Tibial nerve (tissue), 4 donors: ENCODE measurements at regions not wholly inside any gene's neighbourhood (a gene's known extent, or its start where the extent isn't known, plus 50 kb on each side); places are given as distances from the start of the nearest gene placed in this dataset.
"Not testable (repeated sequence)": the region's sequence is repeated elsewhere in the genome, so short reads cannot be mapped to it uniquely, and the experiment has no call there.

Experiments
- DNase-seq, 2 donors: peaks; one replicate each; pipeline ENCODE4 v3.0.0-alpha.2; 2019; ENCODE audit warnings: low spot score in 2 of 2
- H3K27ac ChIP-seq, 4 donors: fragments of 200-600 bp; sonication (generic) in 3 of 4; one replicate each; pipeline ENCODE4 v1.5.1; 2017 to 2019; ENCODE audit warnings: mild to moderate bottlenecking in 1 of 4
- H3K27me3 ChIP-seq, 2 donors: fragments of 200-600 bp; sonication (generic) in 1 of 2; one replicate each; pipeline versions ENCODE4 v1.5.1 to v1.6.0; 2017 to 2019
- H3K36me3 ChIP-seq, 3 donors: fragments of 200-600 bp; sonication (generic); one replicate each; pipeline ENCODE4 v1.5.1; 2018 to 2019
- H3K4me1 ChIP-seq, 4 donors: fragments of 200-600 bp; sonication (generic) in 3 of 4; one replicate each; pipeline ENCODE4 v1.5.1; 2017 to 2019
- H3K4me3 ChIP-seq, 4 donors: fragments of 200-600 bp; sonication (generic) in 3 of 4; one replicate each; pipeline ENCODE4 v1.5.1; 2017 to 2019; ENCODE audit warnings: mild to moderate bottlenecking in 1 of 4, moderate library complexity in 1 of 4
- H3K9me3 ChIP-seq, 4 donors: fragments of 200-600 bp; sonication (generic) in 3 of 4; one replicate each; pipeline ENCODE4 v1.5.1; 2017 to 2019
- CTCF ChIP-seq, 5 experiments: fragments of 200-600 bp in 3 of 5; fragments of 450-650 bp in 2 of 5; sonication (generic) in 3 of 5; IDR thresholded peaks; one replicate each; pipeline ENCODE4 v1.5.1; 2016 to 2019; ENCODE audit warnings: antibody characterized with exemption in 5 of 5, mild to moderate bottlenecking in 3 of 5, moderate library complexity in 2 of 5
- EP300 ChIP-seq, 2 donors: sonication (generic); formaldehyde crosslinking; IDR thresholded peaks; one replicate each; pipeline ENCODE4 v1.6.1; 2017; ENCODE audit warnings: antibody characterized with exemption in 2 of 2, mild to moderate bottlenecking in 1 of 2
- POLR2A ChIP-seq, 2 donors: fragments of 450-650 bp; IDR thresholded peaks; one replicate each; pipeline ENCODE4 v1.6.1; 2017; ENCODE audit warnings: antibody characterized with exemption in 2 of 2, mild to moderate bottlenecking in 2 of 2, moderate library complexity in 2 of 2
- WGBS, 2 donors: methylation state at CpG; one replicate each; pipeline ENCODE4 v1.1.5; 2018; 5-methylcytosine and 5-hydroxymethylcytosine counted together

- not testable (repeated sequence) for H3K27me3 ChIP-seq, H3K4me1 ChIP-seq, H3K27ac ChIP-seq, H3K9me3 ChIP-seq, H3K4me3 ChIP-seq, DNase-seq, H3K36me3 ChIP-seq
- 90 to 91% methylated on average over 4 to 5 of the region's 6 CpGs for WGBS, 2 donors
These were observed 174.8 kb downstream of the COL12A1 start for GRCh38 chr6:75031102-75031501.

DNA sequence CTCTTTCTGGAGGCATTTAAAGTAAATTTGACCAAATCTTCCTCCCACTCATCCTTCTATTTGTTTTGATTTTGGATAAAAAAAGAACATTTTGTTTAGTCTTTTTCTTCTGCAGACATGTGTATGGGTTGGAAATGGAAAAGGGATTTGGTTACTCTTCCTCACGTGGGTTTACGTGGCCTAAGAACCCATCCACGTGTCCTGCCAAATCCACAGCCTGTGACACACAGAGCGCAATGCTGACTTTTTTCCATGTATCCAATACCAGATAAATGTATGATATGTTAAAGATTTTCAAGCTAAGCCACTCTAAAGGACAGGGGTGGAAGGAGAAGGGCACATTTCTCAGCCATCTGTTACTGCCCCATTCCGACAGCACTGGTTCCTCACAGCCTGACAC is 176.5 kb downstream of the COL12A1 start:
- WGBS, 2 donors = 76 to 85% methylated on average over 5 of the region's 5 CpGs
- TF ChIP-seq CTCF (IDR thresholded peaks at IDR 0.05) (no peak), POLR2A (IDR thresholded peaks at IDR 0.05) (no peak), EP300 (IDR thresholded peaks at IDR 0.05) (no peak)
- no peak overlapping the region for H3K27ac ChIP-seq
- H3K27me3 ChIP-seq = no peaks in the 10 kb centered on the region
- H3K4me1 ChIP-seq = peaks cover 0 to 7% (median 0%) of the 10 kb centered on the region in 4 donors
- no peaks in the 10 kb centered on the region for H3K9me3 ChIP-seq
- H3K36me3 ChIP-seq = no peaks in the 10 kb centered on the region
- no peak for DNase-seq
- no peak overlapping the region for H3K4me3 ChIP-seq

DNA sequence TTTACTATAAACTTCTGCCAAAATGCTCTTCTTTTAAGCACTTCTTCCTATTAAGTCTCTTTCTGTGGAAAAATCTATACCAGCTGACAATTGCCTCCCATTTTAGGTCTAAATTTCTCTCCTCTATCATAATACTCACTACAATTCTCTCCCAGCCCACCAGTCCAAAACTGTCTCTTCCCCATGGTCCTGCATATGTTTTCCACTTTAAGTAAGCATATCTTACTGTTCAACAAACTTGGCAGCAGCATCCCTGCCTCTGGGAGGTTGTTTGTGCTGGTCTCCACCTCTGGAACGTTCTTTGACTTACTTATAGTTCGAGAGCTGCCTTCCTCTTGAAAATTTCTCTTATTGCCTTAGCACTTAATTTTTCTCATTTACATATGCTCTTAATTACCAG is 180.5 kb downstream of the COL12A1 start:
- H3K4me3 ChIP-seq = no peak overlapping the region
- DNase-seq = no peak
- no peaks in the 10 kb centered on the region for H3K27me3 ChIP-seq
- H3K4me1 ChIP-seq = peaks cover 0 to 7% (median 0%) of the 10 kb centered on the region in 4 donors
- no peak overlapping the region for H3K27ac ChIP-seq
- H3K36me3 ChIP-seq = no peaks in the 10 kb centered on the region
- no peak for TF ChIP-seq CTCF (IDR thresholded peaks at IDR 0.05)
- TF ChIP-seq EP300 (IDR thresholded peaks at IDR 0.05) = no peak
- TF ChIP-seq POLR2A (IDR thresholded peaks at IDR 0.05) = no peak
- WGBS, 2 donors = 44 to 60% methylated on average over 2 of the region's 2 CpGs
- H3K9me3 ChIP-seq = no peaks in the 10 kb centered on the region

GRCh38 chr6:75024828-75025227 is 181.0 kb downstream of the COL12A1 start:
- no peaks in the 10 kb centered on the region for H3K36me3 ChIP-seq
- H3K27ac ChIP-seq = no peak overlapping the region
- no peak overlapping the region for H3K4me3 ChIP-seq
- H3K27me3 ChIP-seq = no peaks in the 10 kb centered on the region
- DNase-seq = no peak
- peaks cover 0 to 7% (median 0%) of the 10 kb centered on the region in 4 donors for H3K4me1 ChIP-seq
- 34 to 44% methylated on average over 1 of the region's 1 CpG for WGBS, 2 donors
- TF ChIP-seq CTCF (IDR thresholded peaks at IDR 0.05) = no peak
- no peak for TF ChIP-seq EP300 (IDR thresholded peaks at IDR 0.05)
- no peak for TF ChIP-seq POLR2A (IDR thresholded peaks at IDR 0.05)
- H3K9me3 ChIP-seq = no peaks in the 10 kb centered on the region

GRCh38 chr6:75023634-75024033 is 182.2 kb downstream of the COL12A1 start:
- TF ChIP-seq CTCF (IDR thresholded peaks at IDR 0.05) (no peak), EP300 (IDR thresholded peaks at IDR 0.05) (no peak), POLR2A (IDR thresholded peaks at IDR 0.05) (no peak)
- H3K36me3 ChIP-seq = no peaks in the 10 kb centered on the region
- H3K4me3 ChIP-seq = no peak overlapping the region
- no peaks in the 10 kb centered on the region for H3K27me3 ChIP-seq
- peaks cover 0 to 7% (median 0%) of the 10 kb centered on the region in 4 donors for H3K4me1 ChIP-seq
- peaks cover 0 to 3% (median 0%) of the 10 kb centered on the region in 4 donors for H3K9me3 ChIP-seq
- no peak overlapping the region for H3K27ac ChIP-seq
- DNase-seq = no peak

DNA sequence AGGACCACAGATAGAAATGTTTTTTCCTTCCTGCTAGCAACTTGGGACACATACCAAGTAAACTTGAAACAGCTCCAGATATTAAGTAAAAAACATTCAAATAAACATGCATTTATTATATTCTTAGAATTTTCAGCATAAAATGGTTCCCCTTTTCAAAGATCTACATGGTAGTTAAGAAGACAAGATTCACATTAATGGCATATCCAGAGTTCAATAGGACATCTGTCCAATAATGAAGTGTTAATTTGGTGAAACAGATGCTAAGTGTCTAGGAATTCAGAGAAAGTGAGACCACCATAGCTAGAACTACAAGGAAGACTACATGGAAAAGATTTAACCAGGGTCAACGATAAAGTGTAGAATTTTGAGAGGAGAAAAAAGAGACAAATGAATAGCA is 184.9 kb downstream of the COL12A1 start:
- no peak overlapping the region for H3K27ac ChIP-seq
- H3K4me3 ChIP-seq = no peak overlapping the region
- H3K9me3 ChIP-seq = peaks cover 0 to 4% (median 2%) of the 10 kb centered on the region in 4 donors
- H3K27me3 ChIP-seq = no peaks in the 10 kb centered on the region
- DNase-seq = no peak
- 73 to 81% methylated on average over 1 of the region's 1 CpG for WGBS, 2 donors
- H3K4me1 ChIP-seq = peaks cover 0 to 7% (median 0%) of the 10 kb centered on the region in 4 donors
- H3K36me3 ChIP-seq = no peaks in the 10 kb centered on the region
- TF ChIP-seq EP300 (IDR thresholded peaks at IDR 0.05) (no peak), POLR2A (IDR thresholded peaks at IDR 0.05) (no peak), CTCF (IDR thresholded peaks at IDR 0.05) (no peak)
